SKM-1 (cell line): ENCODE measurements at regions not wholly inside any gene's neighbourhood (a gene's known extent, or its start where the extent isn't known, plus 50 kb on each side); places are given as distances from the start of the nearest gene placed in this dataset.
"Not testable (repeated sequence)": the region's sequence is repeated elsewhere in the genome, so short reads cannot be mapped to it uniquely, and the experiment has no call there.

ENCODE experiments used
- DNase-seq: peaks from one replicate; lab custom pipeline; 2025; ENCODE audit not compliant: unreplicated experiment; lab: John Stamatoyannopoulos, UW

- DNase-seq = no peak
Measured at GRCh38 chr21:19490481-19490880, 1086.9 kb upstream of the TMPRSS15 start.

- not testable (repeated sequence) for DNase-seq
Measured at GRCh38 chr21:19493437-19494241, 1090.1 kb upstream of the TMPRSS15 start.

GRCh38 chr21:19501115-19501514 lies 1097.5 kb upstream of the TMPRSS15 start:
- no peak for DNase-seq

GRCh38 chr21:19507682-19508260 lies 1104.2 kb upstream of the TMPRSS15 start:
- DNase-seq = no peak

- no peak for DNase-seq
Measured at GRCh38 chr21:19508442-19508841, 1104.9 kb upstream of the TMPRSS15 start.

GRCh38 chr21:19508844-19509243 lies 1105.3 kb upstream of the TMPRSS15 start:
- no peak for DNase-seq

DNA sequence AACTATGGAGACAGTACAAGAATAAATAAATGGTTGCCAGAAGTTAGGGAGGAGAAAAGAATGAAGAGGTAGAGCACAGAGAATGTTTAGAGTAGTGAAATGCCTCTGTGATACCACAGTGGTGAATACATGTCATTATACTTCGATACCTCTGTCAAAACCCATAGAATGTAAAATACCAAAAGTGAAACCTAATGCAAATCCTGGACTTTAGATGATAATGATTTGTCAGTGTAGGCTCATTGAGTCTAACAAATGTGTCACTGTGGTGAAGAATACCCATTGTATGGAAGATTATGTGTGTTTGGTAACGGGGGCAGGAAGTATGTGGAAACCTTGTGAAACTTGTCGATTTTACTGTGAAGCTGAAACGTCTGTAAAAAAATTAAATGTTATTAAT lies 1106.5 kb upstream of the TMPRSS15 start:
- no peak for DNase-seq

GRCh38 chr21:19510653-19511052 lies 1107.1 kb upstream of the TMPRSS15 start:
- no peak for DNase-seq

- DNase-seq = no peak
Measured at GRCh38 chr21:19522381-19522780, 1118.8 kb upstream of the TMPRSS15 start.

DNA sequence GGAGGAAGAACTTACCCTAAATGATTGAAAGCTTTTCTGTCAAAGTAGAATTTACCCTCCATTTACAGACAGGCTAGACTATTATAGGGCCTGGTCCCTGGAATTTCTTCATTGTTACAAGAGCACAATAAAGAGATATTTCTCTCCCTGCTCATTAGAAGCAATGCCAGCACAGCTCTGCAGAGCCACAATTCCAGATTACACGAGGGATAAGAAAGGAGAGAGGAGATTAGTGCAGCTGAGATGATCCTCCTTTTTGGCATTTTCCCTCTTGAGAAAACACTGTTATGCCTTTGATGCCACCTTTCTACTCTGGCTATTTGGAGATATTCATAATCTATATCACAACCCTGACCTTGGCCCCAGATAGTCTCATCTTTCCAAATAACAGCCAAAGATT lies 1119.5 kb upstream of the TMPRSS15 start:
- no peak for DNase-seq

- DNase-seq = no peak
Measured at GRCh38 chr21:19523746-19524145, 1120.2 kb upstream of the TMPRSS15 start.

DNA sequence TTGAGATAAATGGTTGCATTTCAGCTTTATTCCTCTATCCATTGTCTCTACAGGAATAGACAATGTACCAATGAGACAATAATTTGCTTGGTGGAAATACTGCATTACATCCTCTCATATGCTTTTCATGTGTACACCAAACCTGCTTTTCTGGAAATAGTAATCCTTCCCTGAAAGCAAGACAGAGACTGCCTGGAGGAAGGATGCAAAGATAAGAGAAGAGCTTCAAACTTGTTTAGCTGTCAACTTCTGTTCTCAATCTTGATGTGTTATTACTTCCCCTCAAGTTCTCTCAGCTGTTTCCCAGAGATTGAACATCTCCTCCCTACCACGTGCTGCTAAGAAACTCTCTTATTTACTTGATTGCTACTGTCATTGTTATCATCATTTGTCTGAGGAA lies 1125.4 kb upstream of the TMPRSS15 start:
- DNase-seq = no peak

DNA sequence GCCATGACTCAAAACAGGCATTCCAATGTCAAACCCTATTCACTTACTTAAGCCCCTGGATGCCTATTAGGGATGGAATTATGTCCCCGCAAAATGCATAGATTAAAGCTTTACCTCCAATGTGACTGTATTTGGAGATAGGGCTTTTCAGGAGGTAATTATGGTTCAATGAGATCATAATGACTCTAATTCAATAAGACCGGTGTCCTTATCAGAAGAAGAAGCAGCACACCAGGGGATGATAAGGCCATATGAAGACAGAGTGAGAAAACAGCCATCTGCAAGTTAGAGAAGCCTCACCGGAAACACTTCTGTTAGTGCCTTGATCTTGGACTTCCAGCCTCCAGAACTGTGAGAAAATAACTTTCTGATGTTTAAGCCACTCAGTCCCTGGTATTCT lies 1131.8 kb upstream of the TMPRSS15 start:
- no peak for DNase-seq

- DNase-seq = no peak
Measured at GRCh38 chr21:19537116-19537515, 1133.5 kb upstream of the TMPRSS15 start.

DNA sequence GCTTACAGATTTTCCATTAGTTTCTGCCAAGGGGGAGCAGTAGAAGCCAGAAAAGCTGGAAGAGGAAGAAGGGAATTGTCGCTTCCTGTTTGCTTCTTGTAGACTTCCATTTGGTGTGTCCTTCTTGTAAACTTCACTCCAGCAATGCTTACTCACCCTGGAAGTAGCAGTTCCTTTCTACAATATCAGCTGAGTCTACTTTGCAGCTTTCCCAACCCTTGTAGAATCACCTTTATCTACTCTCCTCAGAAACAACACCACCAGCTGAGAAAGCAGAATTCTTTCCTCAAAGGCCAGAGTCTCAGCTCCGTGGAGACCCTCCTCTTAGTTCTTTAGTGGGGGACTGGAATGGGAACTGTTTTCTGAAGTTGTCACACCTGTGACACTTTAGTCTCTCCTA lies 1136.7 kb upstream of the TMPRSS15 start:
- no peak for DNase-seq

DNA sequence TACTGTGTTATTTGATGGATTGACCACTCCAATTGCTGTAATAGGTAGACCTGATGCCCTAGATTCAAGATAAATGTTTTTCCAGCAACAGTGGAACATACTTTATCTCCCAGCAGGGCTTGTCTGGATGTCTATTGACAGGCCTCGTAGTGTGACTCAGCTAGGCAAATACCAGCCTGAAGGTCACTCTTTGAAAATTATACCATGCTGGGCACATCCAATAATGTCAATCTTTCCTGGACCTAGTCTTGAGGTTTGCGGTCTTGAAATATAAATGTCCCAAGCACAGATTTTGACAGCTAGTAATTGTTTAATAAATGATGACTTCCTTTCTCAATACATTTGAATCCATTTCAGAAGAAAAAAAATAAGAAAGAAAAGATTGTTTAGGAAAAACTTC lies 1138.0 kb upstream of the TMPRSS15 start:
- no peak for DNase-seq

DNA sequence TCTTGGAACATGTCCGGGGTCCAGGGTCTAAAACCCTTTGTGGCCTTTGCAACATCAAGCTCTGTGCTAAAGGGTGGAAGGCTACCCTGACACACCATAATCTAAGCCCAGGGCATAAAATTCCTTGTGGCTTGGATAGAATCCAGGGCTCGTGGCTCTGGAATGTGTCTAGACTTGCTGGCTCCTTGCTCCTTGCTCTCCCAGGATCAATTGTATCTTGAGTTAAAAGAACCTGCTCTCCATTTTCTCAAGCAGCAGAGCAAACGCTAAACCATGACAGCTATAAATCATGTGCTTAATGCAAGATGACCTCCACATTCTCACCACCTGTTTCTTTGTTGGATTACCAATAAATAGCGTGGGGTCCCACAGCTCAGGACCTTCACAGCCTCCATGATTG lies 1140.9 kb upstream of the TMPRSS15 start:
- DNase-seq = not testable (repeated sequence)

- no peak for DNase-seq
Measured at GRCh38 chr21:19547951-19548840, 1144.6 kb upstream of the TMPRSS15 start.

DNA sequence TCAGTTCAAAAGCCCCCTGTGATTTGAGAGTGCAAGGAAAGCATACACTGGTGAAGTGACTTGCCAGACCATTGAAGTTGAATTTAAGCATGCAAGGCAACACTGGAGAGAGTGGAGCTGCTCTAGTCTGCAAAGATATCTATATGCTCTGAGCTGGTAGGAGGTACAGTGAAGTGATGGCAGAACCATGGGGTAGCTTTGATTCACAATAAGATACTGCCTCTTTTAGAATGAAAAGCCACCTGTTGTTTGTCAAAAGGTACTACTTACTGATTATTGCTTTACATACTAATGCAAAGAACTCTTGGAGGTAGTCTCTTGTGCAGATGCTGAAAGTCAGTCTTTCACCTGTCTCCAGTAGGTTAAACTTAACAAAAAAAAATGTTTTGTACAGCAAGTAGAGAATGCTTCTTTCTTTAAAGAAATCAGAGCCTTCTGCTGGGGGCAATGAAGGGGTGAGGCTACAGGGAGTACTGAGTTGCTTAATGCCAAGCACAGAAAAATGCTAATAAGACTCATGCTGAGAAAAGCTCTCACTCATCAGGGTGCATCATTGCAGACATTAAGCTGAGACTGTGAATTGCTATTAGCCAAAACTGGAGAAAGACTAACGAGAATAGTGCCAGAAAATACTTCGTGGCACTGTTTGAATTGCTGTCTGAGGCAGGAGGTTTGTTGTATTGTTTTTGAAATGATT lies 1150.5 kb upstream of the TMPRSS15 start:
- DNase-seq = no peak

DNA sequence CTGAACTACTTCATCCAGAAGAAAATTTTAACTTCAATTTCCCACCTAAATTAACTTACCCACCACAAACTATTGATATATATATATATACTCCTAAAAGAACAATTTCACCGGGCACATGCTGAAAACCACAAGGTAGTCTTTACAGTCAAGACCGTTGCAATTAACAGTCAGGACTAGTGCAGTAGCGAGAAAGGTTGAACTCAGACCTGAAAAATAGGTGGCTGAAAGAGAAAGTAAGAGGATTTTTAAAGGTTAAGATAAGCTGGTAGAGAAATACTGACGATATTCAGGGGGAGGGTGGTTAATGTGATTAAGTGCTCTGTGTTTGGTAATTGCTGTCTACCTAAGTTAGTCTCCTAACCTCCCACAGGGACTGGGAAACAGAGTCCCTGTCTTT lies 1153.5 kb upstream of the TMPRSS15 start:
- DNase-seq = no peak

- no peak for DNase-seq
Measured at GRCh38 chr21:19557488-19557887, 1153.9 kb upstream of the TMPRSS15 start.
